ENCODE measurements at regions not wholly inside any gene's neighbourhood (a gene's known extent, or its start where the extent isn't known, plus 50 kb on each side); places are given as distances from the start of the nearest gene placed in this dataset.

GRCh38 chr10:131655101-131655849 is 245.5 kb upstream of the PPP2R2D start:
- no peak overlapping the region for H3K4me3 ChIP-seq (ENCODE audit: low read length in 3 of 3)
- no peak overlapping the region for H3K9ac ChIP-seq (ENCODE audit: low read depth in 1 of 3, low read length in 3 of 3)
- H3K27ac ChIP-seq (ENCODE audit: low read depth, low read length), result no peak overlapping the region
- no peaks in the 10 kb centered on the region for H3K4me1 ChIP-seq (ENCODE audit: control insufficient read depth in 3 of 3, insufficient read depth in 3 of 3, low read length in 3 of 3)
- no peaks in the 10 kb centered on the region for H3K36me3 ChIP-seq (ENCODE audit: control insufficient read depth in 3 of 3, insufficient read depth in 3 of 3, low read length in 3 of 3)
- peaks cover 9 to 45% (median 39%) of the 10 kb centered on the region in 3 donors for H3K27me3 ChIP-seq (ENCODE audit: control insufficient read depth in 3 of 3, insufficient read depth in 3 of 3, low read length in 3 of 3)
- peaks cover 0 to 2% (median 2%) of the 10 kb centered on the region in 3 donors for H3K9me3 ChIP-seq (ENCODE audit: control insufficient read depth in 3 of 3, low read length in 3 of 3)

DNA sequence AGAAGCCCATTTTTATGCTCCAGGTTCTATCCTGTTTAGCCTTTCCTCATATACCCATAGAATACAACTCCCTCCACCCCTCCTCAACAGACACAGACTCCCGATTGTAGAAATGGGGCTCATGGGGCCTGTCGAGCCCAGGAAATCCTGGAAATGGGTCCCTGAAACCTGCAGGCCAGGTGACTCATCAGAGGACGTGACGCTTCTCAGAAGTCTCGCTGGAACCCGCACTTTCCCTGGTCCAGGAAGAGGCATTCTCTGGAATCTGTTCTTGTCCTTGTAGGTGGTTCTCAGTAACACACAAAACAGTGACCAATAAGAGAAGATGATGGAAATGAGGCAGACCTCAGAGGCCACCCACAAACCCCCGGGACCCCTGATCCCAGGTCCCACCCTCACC is 244.8 kb upstream of the PPP2R2D start:
- Histone ChIP-seq H3K9ac (ENCODE audit: low read depth in 1 of 3, low read length in 3 of 3) (no peak overlapping the region), H3K27ac (ENCODE audit: low read depth, low read length) (no peak overlapping the region), H3K36me3 (ENCODE audit: control insufficient read depth in 3 of 3, insufficient read depth in 3 of 3, low read length in 3 of 3) (no peaks in the 10 kb centered on the region), H3K9me3 (ENCODE audit: control insufficient read depth in 3 of 3, low read length in 3 of 3) (peaks cover 0 to 7% (median 2%) of the 10 kb centered on the region in 3 donors), H3K4me1 (ENCODE audit: control insufficient read depth in 3 of 3, insufficient read depth in 3 of 3, low read length in 3 of 3) (no peaks in the 10 kb centered on the region), H3K4me3 (ENCODE audit: low read length in 3 of 3) (no peak overlapping the region), H3K27me3 (ENCODE audit: control insufficient read depth in 3 of 3, insufficient read depth in 3 of 3, low read length in 3 of 3) (peaks cover 9 to 38% (median 34%) of the 10 kb centered on the region in 3 donors)

GRCh38 chr10:131656431-131656841 is 244.4 kb upstream of the PPP2R2D start:
- Histone ChIP-seq H3K9ac (ENCODE audit: low read depth in 1 of 3, low read length in 3 of 3) (no peak overlapping the region), H3K36me3 (ENCODE audit: control insufficient read depth in 3 of 3, insufficient read depth in 3 of 3, low read length in 3 of 3) (no peaks in the 10 kb centered on the region), H3K4me3 (ENCODE audit: low read length in 3 of 3) (no peak overlapping the region), H3K27ac (ENCODE audit: low read depth, low read length) (no peak overlapping the region), H3K9me3 (ENCODE audit: control insufficient read depth in 3 of 3, low read length in 3 of 3) (peaks cover 0 to 7% (median 2%) of the 10 kb centered on the region in 3 donors), H3K27me3 (ENCODE audit: control insufficient read depth in 3 of 3, insufficient read depth in 3 of 3, low read length in 3 of 3) (peaks cover 6 to 34% (median 31%) of the 10 kb centered on the region in 3 donors), H3K4me1 (ENCODE audit: control insufficient read depth in 3 of 3, insufficient read depth in 3 of 3, low read length in 3 of 3) (no peaks in the 10 kb centered on the region)

DNA sequence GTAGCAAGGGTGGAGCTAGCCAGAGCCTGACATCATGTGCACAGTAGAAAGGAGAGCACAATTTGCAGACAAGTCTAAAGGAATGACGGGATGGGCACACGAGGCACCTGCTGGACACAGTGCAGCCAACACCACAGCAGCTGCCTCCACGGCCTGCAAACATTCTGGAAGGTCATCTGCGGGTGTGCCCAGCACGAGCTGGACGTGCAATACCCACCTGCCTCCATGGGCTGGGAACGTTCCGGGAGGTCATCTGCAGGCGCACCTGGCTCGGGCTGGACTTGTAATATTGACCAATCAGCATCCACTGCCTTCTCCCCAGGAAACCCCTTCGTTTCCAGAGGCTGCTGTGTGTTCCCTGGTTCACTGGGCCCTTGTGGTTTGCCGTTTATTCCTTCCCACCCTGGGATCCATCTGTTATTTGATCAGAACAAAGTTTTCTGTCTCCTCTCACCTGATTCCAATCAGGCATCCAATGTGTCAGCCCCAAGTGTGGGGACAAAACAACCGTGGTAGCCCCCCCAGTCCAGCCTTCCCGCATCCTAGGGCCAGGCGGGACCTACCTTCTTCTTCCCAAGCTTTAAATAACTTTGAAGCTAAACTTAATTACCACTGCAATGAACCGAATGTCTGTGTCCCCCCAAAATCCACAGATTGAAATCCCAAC is 243.4 kb upstream of the PPP2R2D start:
- no peak overlapping the region for H3K4me3 ChIP-seq (ENCODE audit: low read length in 3 of 3)
- H3K27me3 ChIP-seq (ENCODE audit: control insufficient read depth in 3 of 3, insufficient read depth in 3 of 3, low read length in 3 of 3), result peaks cover 3 to 26% (median 24%) of the 10 kb centered on the region in 3 donors
- H3K9me3 ChIP-seq (ENCODE audit: control insufficient read depth in 3 of 3, low read length in 3 of 3), result peaks cover 0 to 7% (median 2%) of the 10 kb centered on the region in 3 donors
- no peak overlapping the region for H3K27ac ChIP-seq (ENCODE audit: low read depth, low read length)
- H3K36me3 ChIP-seq (ENCODE audit: control insufficient read depth in 3 of 3, insufficient read depth in 3 of 3, low read length in 3 of 3), result no peaks in the 10 kb centered on the region
- no peaks in the 10 kb centered on the region for H3K4me1 ChIP-seq (ENCODE audit: control insufficient read depth in 3 of 3, insufficient read depth in 3 of 3, low read length in 3 of 3)
- no peak overlapping the region for H3K9ac ChIP-seq (ENCODE audit: low read depth in 1 of 3, low read length in 3 of 3)

- H3K27ac ChIP-seq (ENCODE audit: low read depth, low read length), result no peak overlapping the region
- no peak overlapping the region for H3K9ac ChIP-seq (ENCODE audit: low read depth in 1 of 3, low read length in 3 of 3)
- peaks cover 0 to 7% (median 2%) of the 10 kb centered on the region in 3 donors for H3K9me3 ChIP-seq (ENCODE audit: control insufficient read depth in 3 of 3, low read length in 3 of 3)
- no peaks in the 10 kb centered on the region for H3K4me1 ChIP-seq (ENCODE audit: control insufficient read depth in 3 of 3, insufficient read depth in 3 of 3, low read length in 3 of 3)
- H3K4me3 ChIP-seq (ENCODE audit: low read length in 3 of 3), result no peak overlapping the region
- peaks cover 0 to 25% (median 19%) of the 10 kb centered on the region in 3 donors for H3K27me3 ChIP-seq (ENCODE audit: control insufficient read depth in 3 of 3, insufficient read depth in 3 of 3, low read length in 3 of 3)
- H3K36me3 ChIP-seq (ENCODE audit: control insufficient read depth in 3 of 3, insufficient read depth in 3 of 3, low read length in 3 of 3), result no peaks in the 10 kb centered on the region
Observed at GRCh38 chr10:131657985-131658330, 242.8 kb upstream of the PPP2R2D start.

- peaks cover 0 to 19% (median 13%) of the 10 kb centered on the region in 3 donors for H3K27me3 ChIP-seq (ENCODE audit: control insufficient read depth in 3 of 3, insufficient read depth in 3 of 3, low read length in 3 of 3)
- H3K4me3 ChIP-seq (ENCODE audit: low read length in 3 of 3), result no peak overlapping the region
Observed at GRCh38 chr10:131658476-131659110, 242.2 kb upstream of the PPP2R2D start.

DNA sequence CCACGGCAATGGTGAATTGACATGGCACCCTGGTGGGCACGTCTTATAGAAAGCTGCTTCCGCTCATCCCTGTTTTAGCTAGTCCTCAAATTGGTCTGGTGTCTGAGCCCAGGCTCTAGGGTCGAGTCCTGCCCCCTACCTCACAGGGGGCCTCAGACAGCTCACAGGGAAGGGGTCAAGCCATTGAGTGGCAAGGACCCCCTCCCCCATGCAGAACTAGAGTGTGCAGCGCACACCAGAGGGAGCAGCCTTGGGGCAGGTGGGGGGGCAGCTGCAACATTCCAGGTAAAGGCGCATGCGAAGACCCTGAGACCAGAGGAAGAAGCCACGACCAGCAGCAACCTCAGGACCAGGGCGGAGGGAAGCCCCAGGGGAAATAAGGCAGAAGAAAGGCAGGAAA is 240.4 kb upstream of the PPP2R2D start:
- Histone ChIP-seq H3K9ac (ENCODE audit: low read depth in 1 of 3, low read length in 3 of 3) (no peak overlapping the region), H3K27ac (ENCODE audit: low read depth, low read length) (no peak overlapping the region), H3K27me3 (ENCODE audit: control insufficient read depth in 3 of 3, insufficient read depth in 3 of 3, low read length in 3 of 3) (peaks cover 0 to 9% (median 3%) of the 10 kb centered on the region in 3 donors), H3K4me1 (ENCODE audit: control insufficient read depth in 3 of 3, insufficient read depth in 3 of 3, low read length in 3 of 3) (no peaks in the 10 kb centered on the region), H3K4me3 (ENCODE audit: low read length in 3 of 3) (no peak overlapping the region), H3K36me3 (ENCODE audit: control insufficient read depth in 3 of 3, insufficient read depth in 3 of 3, low read length in 3 of 3) (no peaks in the 10 kb centered on the region), H3K9me3 (ENCODE audit: control insufficient read depth in 3 of 3, low read length in 3 of 3) (peaks cover 0 to 7% (median 5%) of the 10 kb centered on the region in 3 donors)

More at GRCh38 chr10:131658476-131659110, 242.2 kb upstream of the PPP2R2D start:
- Histone ChIP-seq H3K4me1 (ENCODE audit: control insufficient read depth in 3 of 3, insufficient read depth in 3 of 3, low read length in 3 of 3) (no peaks in the 10 kb centered on the region), H3K9me3 (ENCODE audit: control insufficient read depth in 3 of 3, low read length in 3 of 3) (peaks cover 0 to 7% (median 5%) of the 10 kb centered on the region in 3 donors), H3K27ac (ENCODE audit: low read depth, low read length) (no peak overlapping the region), H3K9ac (ENCODE audit: low read depth in 1 of 3, low read length in 3 of 3) (no peak overlapping the region), H3K36me3 (ENCODE audit: control insufficient read depth in 3 of 3, insufficient read depth in 3 of 3, low read length in 3 of 3) (no peaks in the 10 kb centered on the region)

GRCh38 chr10:131662851-131663250 is 238.0 kb upstream of the PPP2R2D start:
- Histone ChIP-seq H3K4me3 (ENCODE audit: low read length in 3 of 3) (no peak overlapping the region), H3K27me3 (ENCODE audit: control insufficient read depth in 3 of 3, insufficient read depth in 3 of 3, low read length in 3 of 3) (peaks cover 0 to 5% (median 3%) of the 10 kb centered on the region in 3 donors), H3K9ac (ENCODE audit: low read depth in 1 of 3, low read length in 3 of 3) (no peak overlapping the region), H3K36me3 (ENCODE audit: control insufficient read depth in 3 of 3, insufficient read depth in 3 of 3, low read length in 3 of 3) (no peaks in the 10 kb centered on the region), H3K4me1 (ENCODE audit: control insufficient read depth in 3 of 3, insufficient read depth in 3 of 3, low read length in 3 of 3) (no peaks in the 10 kb centered on the region), H3K27ac (ENCODE audit: low read depth, low read length) (no peak overlapping the region), H3K9me3 (ENCODE audit: control insufficient read depth in 3 of 3, low read length in 3 of 3) (peaks cover 0 to 7% (median 3%) of the 10 kb centered on the region in 3 donors)

DNA sequence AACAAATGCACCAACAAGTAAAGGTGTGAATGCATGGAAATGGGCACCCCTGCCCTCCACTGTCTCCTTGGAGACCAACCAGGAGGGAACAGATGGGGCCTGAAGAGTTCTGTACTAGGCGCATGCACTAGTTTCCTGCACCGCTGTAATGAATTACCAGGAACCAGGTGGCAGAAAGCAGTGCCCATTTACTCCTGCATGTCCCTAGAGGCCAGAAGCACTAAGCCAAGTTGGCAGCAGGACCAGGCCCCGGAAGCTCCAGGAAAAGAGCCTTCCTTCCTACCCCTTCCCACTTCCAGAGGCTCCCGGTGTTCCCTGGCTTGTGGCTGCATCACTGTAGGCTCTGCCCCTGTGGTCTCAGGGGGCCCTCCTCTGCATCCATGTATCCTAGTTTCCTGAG is 237.5 kb upstream of the PPP2R2D start:
- peaks cover 0 to 7% (median 3%) of the 10 kb centered on the region in 3 donors for H3K9me3 ChIP-seq (ENCODE audit: control insufficient read depth in 3 of 3, low read length in 3 of 3)
- H3K27ac ChIP-seq (ENCODE audit: low read depth, low read length), result no peak overlapping the region
- no peaks in the 10 kb centered on the region for H3K36me3 ChIP-seq (ENCODE audit: control insufficient read depth in 3 of 3, insufficient read depth in 3 of 3, low read length in 3 of 3)
- peaks cover 0 to 5% (median 3%) of the 10 kb centered on the region in 3 donors for H3K27me3 ChIP-seq (ENCODE audit: control insufficient read depth in 3 of 3, insufficient read depth in 3 of 3, low read length in 3 of 3)
- no peaks in the 10 kb centered on the region for H3K4me1 ChIP-seq (ENCODE audit: control insufficient read depth in 3 of 3, insufficient read depth in 3 of 3, low read length in 3 of 3)
- H3K9ac ChIP-seq (ENCODE audit: low read depth in 1 of 3, low read length in 3 of 3), result no peak overlapping the region
- no peak overlapping the region for H3K4me3 ChIP-seq (ENCODE audit: low read length in 3 of 3)

DNA sequence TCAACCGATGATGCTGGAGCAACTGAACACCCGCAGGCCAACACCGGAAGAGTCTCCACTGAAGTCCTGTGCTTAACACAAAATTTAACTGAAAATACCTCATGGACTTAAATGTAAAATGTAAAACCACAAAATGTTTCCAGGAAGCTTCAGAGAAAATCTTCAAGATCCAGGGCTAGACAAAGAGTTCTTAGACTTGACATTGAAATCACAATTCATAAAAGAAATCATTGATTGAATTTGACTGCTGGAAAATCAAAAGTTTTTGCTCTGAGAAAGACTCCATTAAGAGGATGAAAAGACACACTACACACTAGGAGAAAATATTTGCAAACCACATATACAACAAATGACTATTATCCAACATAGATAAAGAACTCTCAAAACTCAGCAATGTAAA is 234.7 kb upstream of the PPP2R2D start:
- H3K36me3 ChIP-seq (ENCODE audit: control insufficient read depth in 3 of 3, insufficient read depth in 3 of 3, low read length in 3 of 3), result no peaks in the 10 kb centered on the region

More for the DNA sequence above, 234.7 kb upstream of the PPP2R2D start:
- peaks cover 0 to 3% (median 0%) of the 10 kb centered on the region in 3 donors for H3K9me3 ChIP-seq (ENCODE audit: control insufficient read depth in 3 of 3, low read length in 3 of 3)
- no peak overlapping the region for H3K4me3 ChIP-seq (ENCODE audit: low read length in 3 of 3)
- no peak overlapping the region for H3K9ac ChIP-seq (ENCODE audit: low read depth in 1 of 3, low read length in 3 of 3)
- no peaks in the 10 kb centered on the region for H3K4me1 ChIP-seq (ENCODE audit: control insufficient read depth in 3 of 3, insufficient read depth in 3 of 3, low read length in 3 of 3)
- no peak overlapping the region for H3K27ac ChIP-seq (ENCODE audit: low read depth, low read length)
- peaks cover 0 to 9% (median 0%) of the 10 kb centered on the region in 3 donors for H3K27me3 ChIP-seq (ENCODE audit: control insufficient read depth in 3 of 3, insufficient read depth in 3 of 3, low read length in 3 of 3)
